Ectodermal cell (in vitro differentiated cells): ENCODE measurements at regions not wholly inside any gene's neighbourhood (a gene's known extent, or its start where the extent isn't known, plus 50 kb on each side); places are given as distances from the start of the nearest gene placed in this dataset.

Experiments
- H3K27ac ChIP-seq: 2 replicates; pipeline ENCODE4 v1.7.0; 2013; ENCODE audit warnings: mild to moderate bottlenecking, low read depth, low read length; ENCODE audit not compliant: insufficient read depth, poor library complexity, severe bottlenecking
- H3K27me3 ChIP-seq: 2 replicates; pipeline ENCODE4 v1.7.0; 2013; ENCODE audit warnings: mild to moderate bottlenecking, low read length; ENCODE audit not compliant: insufficient read depth, control insufficient read depth, poor library complexity, severe bottlenecking
- H3K36me3 ChIP-seq: one replicate; pipeline ENCODE4 v1.7.0; 2013; ENCODE audit warnings: low read length; ENCODE audit not compliant: control insufficient read depth, insufficient read depth
- H3K4me1 ChIP-seq: one replicate; pipeline ENCODE4 v1.7.0; 2013; ENCODE audit warnings: low read length; ENCODE audit not compliant: control insufficient read depth, insufficient read depth
- H3K4me3 ChIP-seq: 2 replicates; pipeline ENCODE4 v1.7.0; 2013; ENCODE audit warnings: low read depth, low read length, control low read depth; ENCODE audit not compliant: insufficient read depth
- H3K9me3 ChIP-seq: 2 replicates; pipeline ENCODE4 v1.7.0; 2013; ENCODE audit warnings: mild to moderate bottlenecking, low read length, moderate library complexity; ENCODE audit not compliant: control insufficient read depth
- WGBS, 2 experiments: methylation state at CpG; one replicate each; pipeline ENCODE4 v1.1.7; 2013; ENCODE audit warnings: missing lambda C conversion rate in 2 of 2; 5-methylcytosine and 5-hydroxymethylcytosine counted together

DNA sequence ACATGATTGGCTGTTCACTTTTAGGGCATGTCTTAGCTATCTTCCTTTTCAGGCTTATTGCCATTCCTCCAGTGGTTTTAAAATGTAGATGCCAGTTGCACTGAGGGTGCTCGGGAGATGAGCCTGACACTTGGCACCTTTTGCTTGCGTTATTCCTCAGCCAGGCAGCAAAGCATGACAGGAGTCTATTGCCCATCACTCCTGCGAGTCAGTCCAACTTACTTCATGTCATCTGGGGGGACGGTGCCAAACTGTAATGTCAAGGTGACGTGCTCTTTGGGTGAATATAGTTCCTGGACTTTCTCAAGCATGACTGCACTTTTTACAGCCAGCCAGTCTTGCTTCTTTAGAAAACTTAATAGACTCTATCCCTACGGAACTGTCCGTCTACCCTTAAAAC lies 406.0 kb upstream of the C2CD4B start:
- H3K36me3 ChIP-seq: no peaks in the 10 kb centered on the region
- WGBS, 2 experiments: 92 to 97% methylated on average over 7 of the region's 7 CpGs
- H3K9me3 ChIP-seq: no peaks in the 10 kb centered on the region
- H3K27me3 ChIP-seq: no peaks in the 10 kb centered on the region
- no peak overlapping the region for H3K4me3 ChIP-seq
- H3K4me1 ChIP-seq: no peaks in the 10 kb centered on the region
- H3K27ac ChIP-seq: no peak overlapping the region

DNA sequence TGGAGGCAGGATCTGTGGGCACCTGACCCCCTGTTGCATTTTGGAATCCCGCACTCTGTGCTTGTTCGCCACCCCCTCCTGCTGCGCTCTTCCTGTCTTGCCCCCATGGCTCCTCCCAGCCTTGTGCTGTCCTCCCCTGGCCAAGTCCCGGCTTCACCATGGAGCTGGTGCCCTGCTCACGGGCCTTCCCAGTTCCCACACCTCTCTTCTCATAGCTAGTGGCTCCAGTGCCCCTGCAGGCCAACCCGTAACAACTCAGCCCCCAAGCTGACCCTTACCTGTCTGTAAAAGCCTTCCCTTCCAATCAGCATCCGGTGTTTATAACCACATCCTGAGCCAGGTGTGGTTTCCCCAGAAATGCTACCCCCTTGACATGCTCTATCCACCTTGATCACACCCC lies 407.7 kb upstream of the C2CD4B start:
- Histone ChIP-seq H3K4me1 (no peaks in the 10 kb centered on the region), H3K27ac (no peak overlapping the region), H3K4me3 (no peak overlapping the region), H3K27me3 (no peaks in the 10 kb centered on the region), H3K36me3 (no peaks in the 10 kb centered on the region), H3K9me3 (no peaks in the 10 kb centered on the region)
- 83 to 85% methylated on average over 7 of the region's 7 CpGs for WGBS, 2 experiments

DNA sequence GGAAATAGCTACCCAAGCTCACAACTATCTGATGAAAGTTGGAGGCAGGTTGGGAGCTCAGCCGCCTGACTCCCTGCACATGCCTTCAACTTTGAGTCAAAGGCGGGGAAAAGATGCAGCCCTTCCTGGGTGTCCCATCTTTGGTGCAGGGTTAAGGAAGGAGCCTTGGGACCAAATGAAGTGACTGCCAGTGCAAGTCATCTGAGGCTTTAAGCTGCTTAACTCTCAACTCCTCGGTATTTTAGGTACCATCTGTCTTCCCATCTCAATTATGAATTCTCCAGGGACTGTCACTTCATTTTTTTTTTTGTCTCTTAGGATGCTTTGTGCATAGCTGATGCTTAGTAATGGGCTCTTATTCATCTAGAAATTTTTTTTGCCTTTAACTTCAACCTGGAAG lies 408.8 kb upstream of the C2CD4B start:
- H3K36me3 ChIP-seq: no peaks in the 10 kb centered on the region
- H3K9me3 ChIP-seq: no peaks in the 10 kb centered on the region
- WGBS, 2 experiments: 92 to 96% methylated on average over 3 of the region's 3 CpGs
- H3K4me1 ChIP-seq: no peaks in the 10 kb centered on the region
- no peaks in the 10 kb centered on the region for H3K27me3 ChIP-seq
- H3K4me3 ChIP-seq: no peak overlapping the region
- no peak overlapping the region for H3K27ac ChIP-seq

DNA sequence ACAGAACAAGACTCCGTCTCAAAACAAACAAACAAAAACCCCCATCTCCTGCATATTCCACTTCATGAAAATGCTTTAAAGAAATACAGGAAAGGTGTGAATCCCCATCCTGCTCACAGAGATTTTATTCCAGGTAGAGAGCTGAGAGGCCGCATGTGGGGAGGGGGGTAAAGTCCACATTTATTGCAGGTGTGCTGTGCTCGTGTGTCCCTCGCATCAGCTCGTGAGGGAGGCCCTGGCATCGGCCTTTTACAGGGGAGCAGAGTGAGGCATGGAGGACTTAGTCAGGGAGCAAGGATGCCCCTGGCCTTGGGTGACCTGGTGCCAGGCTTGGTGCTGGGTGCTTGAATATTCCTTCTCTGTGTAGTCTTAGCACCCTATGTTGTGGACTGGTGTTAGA lies 413.5 kb upstream of the C2CD4B start:
- no peaks in the 10 kb centered on the region for H3K27me3 ChIP-seq
- no peaks in the 10 kb centered on the region for H3K36me3 ChIP-seq
- H3K27ac ChIP-seq: no peak overlapping the region
- H3K9me3 ChIP-seq: no peaks in the 10 kb centered on the region
- WGBS, 2 experiments: 96 to 97% methylated on average over 6 of the region's 6 CpGs
- no peak overlapping the region for H3K4me3 ChIP-seq
- no peaks in the 10 kb centered on the region for H3K4me1 ChIP-seq

DNA sequence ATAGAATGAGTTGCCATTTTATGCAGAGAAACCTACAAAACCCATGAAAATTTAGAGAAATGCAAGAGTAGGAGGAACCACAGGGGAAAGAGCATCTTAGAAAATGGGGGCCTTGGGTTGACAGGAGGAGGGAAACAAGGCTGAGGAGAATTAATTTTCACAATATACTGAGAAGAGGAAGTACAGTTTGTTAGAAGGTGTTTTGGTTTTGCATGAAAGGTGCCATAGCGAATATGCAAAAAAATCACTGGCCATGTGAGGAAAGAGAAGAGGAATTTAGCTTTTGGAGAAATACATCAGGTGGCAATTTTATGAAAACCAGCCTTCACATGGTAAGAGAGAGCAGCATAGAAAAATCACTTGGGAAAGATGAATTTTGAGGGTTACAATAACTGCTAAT lies 413.9 kb upstream of the C2CD4B start:
- Histone ChIP-seq H3K9me3 (no peaks in the 10 kb centered on the region), H3K27me3 (no peaks in the 10 kb centered on the region)
- WGBS, 2 experiments: 97 to 100% methylated on average over 1 of the region's 1 CpG

DNA sequence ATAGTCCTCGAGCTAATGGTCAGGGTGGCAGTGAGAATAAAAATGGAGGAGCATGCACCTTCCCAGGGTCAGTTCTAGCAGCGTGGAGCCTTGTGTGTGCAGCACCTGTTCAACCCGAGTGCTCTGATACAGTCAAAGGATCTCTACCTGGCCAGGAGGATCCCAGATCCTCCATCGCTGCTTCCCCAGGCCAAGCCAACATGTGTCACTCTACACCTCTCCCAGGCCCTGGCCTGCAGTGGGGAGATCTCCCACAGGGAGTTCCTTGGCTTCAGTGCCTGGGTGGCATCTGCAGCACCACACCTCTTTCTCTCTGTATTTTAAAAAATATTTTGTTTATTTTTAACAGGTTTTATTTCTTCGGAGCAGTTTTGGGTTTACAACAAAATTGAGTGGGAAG lies 414.8 kb upstream of the C2CD4B start:
- Histone ChIP-seq H3K27ac (no peak overlapping the region), H3K4me1 (peaks cover 8% of the 10 kb centered on the region), H3K36me3 (no peaks in the 10 kb centered on the region), H3K9me3 (no peaks in the 10 kb centered on the region), H3K27me3 (no peaks in the 10 kb centered on the region), H3K4me3 (no peak overlapping the region)
- WGBS, 2 experiments: 95 to 96% methylated on average over 4 to 5 of the region's 5 CpGs

More for the DNA sequence above, 413.9 kb upstream of the C2CD4B start:
- Histone ChIP-seq H3K4me1 (no peaks in the 10 kb centered on the region), H3K27ac (no peak overlapping the region), H3K36me3 (no peaks in the 10 kb centered on the region), H3K4me3 (no peak overlapping the region)

DNA sequence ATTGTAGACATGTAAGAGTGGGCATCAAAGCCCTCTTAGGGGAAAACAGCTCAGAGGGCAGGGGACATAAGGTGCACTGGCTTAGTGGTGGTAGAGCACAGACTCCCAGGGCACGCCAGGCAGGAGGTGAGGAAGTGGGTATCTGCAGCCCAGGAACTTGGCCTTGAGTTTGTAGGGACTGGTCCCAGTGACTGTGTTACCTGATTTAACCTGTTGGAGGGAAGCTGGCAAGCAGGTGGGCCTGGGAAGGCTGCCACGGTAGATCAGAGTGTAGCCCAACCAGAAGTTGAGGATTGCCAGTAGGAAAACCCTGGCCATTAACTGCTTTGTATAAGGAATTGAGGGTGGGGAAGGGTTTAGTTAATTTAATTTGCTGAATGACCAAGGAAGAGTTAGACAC lies 417.5 kb upstream of the C2CD4B start:
- no peaks in the 10 kb centered on the region for H3K36me3 ChIP-seq
- H3K4me3 ChIP-seq: no peak overlapping the region
- H3K27ac ChIP-seq: no peak overlapping the region
- no peaks in the 10 kb centered on the region for H3K27me3 ChIP-seq
- no peaks in the 10 kb centered on the region for H3K9me3 ChIP-seq
- peaks cover 9% of the 10 kb centered on the region for H3K4me1 ChIP-seq
- 81 to 83% methylated on average over 2 of the region's 2 CpGs for WGBS, 2 experiments

DNA sequence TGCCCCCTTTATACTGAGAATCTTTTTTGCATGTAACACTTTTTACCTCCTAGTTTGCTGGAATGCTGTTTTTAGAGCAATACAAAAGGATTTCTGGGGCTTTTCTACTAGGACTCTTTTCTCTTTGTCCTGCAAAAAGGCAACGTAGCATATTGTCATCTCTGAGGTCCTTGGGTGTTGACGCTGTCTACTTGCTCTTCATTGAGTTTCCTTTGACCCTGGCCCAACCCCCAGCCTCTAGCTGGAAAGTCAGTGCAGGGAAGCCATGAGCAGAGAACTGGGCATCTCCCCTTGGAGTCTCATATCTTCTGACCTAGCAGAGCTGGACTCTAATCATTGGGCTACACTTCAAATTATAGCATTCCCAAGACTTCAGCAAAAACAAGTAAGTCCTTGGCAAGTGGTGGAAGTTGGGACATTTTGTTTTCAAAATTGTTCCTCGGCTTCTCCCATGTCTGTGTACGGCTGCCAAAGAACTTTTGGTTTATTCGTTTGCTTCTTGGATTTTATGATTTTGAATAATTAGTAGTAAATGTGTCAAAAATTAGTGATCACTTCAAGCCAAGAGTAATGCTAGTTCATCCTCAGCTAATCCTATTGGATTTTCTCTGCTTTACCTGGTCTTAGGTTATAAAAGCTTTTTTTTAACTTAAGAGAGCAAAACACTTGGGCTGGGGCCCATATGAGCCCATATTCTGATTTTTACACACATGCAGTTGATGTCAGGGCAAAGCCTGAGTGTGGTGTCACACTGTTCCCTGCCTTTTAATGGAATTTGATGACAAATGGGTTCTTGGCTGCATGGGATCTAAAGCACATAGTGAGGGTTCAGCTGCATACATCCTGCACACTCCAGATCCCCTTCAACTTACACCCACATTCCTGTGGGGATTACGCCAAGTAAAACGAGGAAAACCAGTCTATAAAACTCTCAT lies 419.5 kb upstream of the C2CD4B start:
- Histone ChIP-seq H3K4me1 (peaks cover 9% of the 10 kb centered on the region), H3K4me3 (no peak overlapping the region), H3K9me3 (no peaks in the 10 kb centered on the region), H3K27ac (no peak overlapping the region), H3K27me3 (no peaks in the 10 kb centered on the region), H3K36me3 (no peaks in the 10 kb centered on the region)
- 69 to 70% methylated on average over 7 of the region's 7 CpGs for WGBS, 2 experiments

DNA sequence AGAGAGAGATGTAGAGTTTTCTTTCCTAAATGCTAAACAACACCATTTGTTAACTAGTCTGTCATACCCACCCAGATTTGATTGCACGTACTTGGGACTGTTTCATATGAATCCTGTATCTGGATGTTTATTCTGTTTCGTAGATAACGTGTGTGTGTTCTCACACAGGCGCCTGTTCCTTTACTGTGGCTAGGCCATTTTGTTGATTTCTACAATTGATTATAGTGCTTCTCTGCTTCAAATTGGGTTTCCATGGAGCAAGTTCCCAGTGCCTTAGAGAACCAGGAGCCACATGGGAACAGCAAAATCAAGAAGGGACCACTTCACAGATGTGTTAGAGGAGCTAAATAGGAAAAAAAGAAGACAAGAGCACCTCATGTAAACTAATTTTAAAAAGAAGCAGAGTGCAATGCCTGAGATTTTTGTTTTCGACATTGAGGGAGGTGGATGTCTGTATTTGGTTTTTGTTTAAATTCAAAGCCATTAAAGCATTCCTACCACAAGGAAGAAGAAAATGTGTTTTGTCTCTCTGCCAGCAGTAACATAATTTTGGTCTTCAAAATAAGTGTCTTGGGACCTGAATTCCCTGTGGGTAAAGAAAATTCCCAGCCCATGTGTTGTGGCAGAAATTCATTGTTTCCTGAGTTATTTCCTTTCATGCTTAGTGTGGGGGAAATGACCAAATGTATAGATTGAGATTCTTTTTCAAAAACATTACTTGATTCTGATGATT lies 424.0 kb upstream of the C2CD4B start:
- no peaks in the 10 kb centered on the region for H3K36me3 ChIP-seq
- no peak overlapping the region for H3K27ac ChIP-seq
- H3K4me3 ChIP-seq: no peak overlapping the region
- H3K9me3 ChIP-seq: no peaks in the 10 kb centered on the region
- WGBS, 2 experiments: 90 to 98% methylated on average over 4 to 5 of the region's 5 CpGs
- H3K27me3 ChIP-seq: no peaks in the 10 kb centered on the region
- H3K4me1 ChIP-seq: peaks cover 9% of the 10 kb centered on the region
